Central memory CD4-positive, alpha-beta T cell (primary cell): ENCODE measurements at regions not wholly inside any gene's neighbourhood (a gene's known extent, or its start where the extent isn't known, plus 50 kb on each side); places are given as distances from the start of the nearest gene placed in this dataset.

Source experiments
- DNase-seq: peaks from one replicate; pipeline ENCODE4 v3.0.0; 2022

DNA sequence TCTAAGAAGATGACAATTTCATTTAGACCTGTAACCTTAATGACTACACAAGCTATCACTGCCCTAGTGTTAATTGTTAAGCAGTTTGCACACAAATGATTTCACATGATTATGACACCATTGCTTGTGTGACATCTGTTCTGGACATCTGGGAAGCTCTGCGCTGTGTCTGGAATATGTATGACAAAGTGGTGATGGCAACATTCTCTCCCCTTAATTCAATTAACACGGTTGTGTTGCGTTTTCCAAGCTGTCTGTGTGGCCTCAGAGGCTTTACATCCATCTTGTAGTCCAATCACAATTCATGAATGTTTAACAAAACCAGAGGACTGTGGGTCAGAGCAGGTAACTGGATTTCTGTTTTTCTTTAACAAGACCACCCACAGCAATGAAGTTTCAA, 204.4 kb downstream of the COG6 start:
- DNase-seq, result no peak

DNA sequence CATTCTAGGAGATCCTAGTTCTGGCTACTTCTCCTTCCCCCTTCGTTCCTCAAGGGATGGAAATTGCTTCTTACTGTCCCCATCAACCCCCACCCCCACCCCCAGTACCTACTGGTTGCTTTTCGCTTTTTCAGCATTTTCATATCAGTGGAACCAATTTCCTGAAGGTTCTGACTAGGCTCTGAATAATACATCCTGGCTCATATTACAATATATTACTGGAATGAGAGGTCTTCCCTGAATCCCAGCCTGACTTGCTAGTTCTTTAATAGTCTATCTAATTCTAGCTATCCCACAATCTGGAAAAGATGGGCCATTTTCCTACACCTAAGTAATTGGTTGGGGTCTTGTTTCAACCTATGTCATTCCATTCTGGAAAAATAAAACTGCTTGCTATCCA, 207.4 kb downstream of the COG6 start:
- DNase-seq, result no peak

DNA sequence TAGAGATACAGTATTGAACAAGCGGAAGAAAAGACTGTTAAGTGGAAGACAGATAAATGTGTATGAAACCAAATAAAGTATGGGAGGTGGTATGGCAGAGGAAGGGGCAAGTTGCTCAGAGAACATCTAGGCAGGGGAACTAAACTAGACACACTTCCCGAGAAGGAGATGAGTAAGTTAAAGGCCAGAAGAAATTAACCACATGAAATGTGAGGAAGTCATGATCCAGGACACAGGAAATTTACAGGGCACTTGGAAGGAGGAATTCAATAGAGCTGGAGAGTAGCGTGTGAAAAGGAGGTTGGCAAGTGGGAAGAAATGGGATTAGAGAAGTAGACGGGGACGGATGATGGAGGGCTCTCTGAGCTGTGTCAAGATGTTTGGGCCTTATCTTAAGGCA, 208.8 kb downstream of the COG6 start:
- no peak for DNase-seq

DNA sequence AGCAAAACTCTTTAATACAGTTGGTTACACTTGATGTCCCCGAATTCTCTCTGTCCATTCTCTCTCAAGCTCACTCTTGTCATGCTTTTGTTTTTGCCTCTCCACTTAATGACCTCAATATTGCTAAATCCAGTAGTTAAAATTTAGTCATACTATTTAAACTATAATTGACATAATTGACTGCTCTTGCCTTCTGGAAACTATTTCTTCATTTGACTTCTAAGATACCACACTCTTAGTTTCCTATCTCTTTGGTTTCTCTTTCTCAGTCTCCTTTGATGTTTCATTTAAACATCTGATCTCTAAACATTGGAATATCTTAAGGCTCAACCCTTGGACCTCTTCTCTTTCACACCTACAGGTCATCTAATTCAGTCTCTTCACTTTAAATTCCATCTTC, 211.3 kb downstream of the COG6 start:
- no peak for DNase-seq

DNA sequence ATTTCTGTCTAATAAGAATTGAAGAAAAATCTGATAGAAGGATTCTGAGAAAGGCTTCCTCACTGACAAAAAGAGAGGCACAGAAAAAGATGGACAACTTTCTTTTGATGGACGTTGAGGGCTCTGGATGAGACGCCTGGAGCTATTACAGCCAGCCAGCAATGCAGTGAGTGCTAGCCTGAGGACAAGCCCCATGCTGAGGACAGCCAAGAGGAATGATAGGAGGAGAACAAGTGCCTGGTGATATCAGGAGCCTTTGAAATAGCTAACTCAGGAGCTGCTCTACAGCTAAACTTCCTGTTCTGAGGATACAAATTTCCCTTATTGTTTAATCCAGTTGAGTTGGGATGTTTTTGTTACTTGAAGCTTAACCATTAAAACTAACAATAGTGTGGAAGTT, 212.3 kb downstream of the COG6 start:
- no peak for DNase-seq

DNA sequence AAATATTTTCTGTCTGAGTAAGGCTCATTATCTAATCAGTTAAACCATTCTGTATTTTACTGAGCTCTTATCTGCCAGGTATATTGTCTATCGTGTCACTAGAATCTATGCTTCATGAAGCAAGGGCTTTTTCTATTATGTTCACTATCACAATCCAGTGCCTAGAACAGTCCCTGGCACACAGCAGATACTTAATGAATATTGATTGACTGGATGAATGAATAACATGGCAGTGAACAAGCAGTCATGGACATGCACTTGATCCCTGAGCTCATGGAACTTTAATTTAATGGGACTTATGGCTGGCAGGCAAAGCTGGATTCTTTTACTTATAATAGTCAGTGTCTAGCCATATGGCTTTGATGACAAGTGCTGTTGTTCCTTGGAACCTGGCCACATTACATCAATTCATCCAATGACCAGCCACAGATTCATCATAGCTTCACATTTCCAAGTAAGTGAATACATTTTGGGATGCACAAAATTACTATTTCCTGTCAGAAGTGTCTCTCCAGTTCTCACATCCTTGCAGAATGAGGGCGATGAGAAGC, 214.8 kb downstream of the COG6 start:
- no peak for DNase-seq

DNA sequence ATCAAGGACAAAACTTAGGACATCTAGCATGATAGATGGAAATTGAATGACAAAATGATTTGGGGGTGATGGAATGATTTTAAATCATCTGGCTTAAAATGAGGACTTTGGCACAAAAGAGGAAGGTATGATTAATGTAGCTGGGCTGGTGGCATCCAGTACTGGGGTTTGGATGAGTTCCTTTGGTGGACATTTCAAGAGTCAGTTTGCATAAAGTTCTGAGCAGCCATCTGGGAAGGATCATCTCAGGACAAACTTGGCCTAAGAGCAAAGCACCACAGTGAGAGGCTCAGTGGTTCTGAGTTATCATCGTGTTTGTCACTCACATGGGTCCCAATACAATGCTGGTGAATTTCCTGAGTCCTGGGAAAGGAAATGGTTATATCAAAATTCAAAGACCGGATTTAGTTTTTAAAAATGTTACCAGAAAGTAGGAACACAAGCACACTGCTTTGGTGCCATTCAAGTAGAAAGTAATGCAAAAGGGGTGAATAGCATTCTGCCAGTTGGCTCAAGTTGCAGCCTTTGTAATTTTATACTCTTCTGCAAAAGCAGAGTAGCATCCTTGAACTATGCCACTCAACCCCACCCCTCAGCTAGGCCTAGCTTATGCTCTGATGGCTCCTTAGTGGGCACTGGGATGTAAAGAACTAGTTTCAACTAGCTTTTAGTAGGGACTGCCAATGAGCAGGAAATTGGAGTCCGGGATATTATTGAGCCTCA, 219.0 kb downstream of the COG6 start:
- no peak for DNase-seq

DNA sequence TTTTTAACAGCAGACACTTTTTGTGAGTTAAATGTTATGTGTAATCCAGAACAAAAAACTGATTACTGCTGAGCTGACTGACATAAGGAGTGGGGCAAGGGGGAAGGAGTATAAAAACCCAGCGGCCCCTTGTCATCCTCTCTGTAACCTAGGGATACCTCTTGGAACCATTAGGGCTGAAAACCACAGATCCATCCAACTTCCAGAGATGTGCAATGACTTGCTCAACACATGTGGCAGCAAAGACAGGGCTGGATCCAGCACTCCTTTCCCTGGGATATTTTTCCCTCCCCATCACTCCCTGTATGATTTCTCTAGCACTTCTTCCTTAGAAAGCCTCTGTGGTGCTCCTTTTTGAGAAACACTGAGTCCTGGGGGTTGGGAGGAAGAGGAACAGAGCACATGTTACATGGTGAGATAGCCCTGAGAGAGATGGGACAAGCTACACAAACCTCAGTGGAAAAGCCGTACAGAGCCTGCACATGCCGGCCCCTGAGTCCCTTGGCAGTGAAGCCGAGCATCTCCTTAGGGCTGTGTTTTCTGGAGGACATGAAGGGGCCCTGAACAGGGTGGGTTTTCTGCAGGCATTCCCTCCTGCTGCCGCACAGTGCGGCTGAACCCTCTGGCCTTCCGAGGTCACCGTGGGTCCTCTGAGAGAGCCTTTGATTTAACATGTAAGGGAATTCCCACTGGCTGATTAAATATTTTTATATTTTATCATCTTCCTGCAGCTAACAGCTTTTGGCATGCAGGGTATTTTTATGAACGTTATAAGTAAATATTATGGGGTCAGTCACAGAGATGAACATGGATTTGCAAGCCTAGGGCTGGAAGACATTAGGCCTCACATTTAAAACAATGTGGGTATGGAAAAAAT, 219.9 kb downstream of the COG6 start:
- DNase-seq, result no peak

DNA sequence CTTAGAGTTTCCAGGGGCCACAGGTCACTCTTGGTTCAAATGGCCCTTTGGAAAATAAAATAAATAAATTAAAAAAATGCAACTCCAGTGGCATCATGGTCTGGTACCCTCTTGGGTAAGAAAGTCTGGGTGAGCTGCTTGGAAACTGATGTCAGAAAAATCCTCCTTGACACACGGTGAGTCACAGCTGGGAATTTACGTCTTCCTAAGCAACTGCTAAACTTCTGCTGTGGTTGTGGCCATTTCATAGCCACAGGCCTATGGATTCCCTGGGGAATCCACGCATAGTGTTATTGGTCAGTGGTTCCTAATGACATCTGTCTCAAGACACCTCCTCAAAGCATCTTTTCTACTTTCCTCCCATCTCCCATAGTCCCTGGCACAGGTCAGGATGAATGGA, 220.8 kb downstream of the COG6 start:
- DNase-seq, result no peak

DNA sequence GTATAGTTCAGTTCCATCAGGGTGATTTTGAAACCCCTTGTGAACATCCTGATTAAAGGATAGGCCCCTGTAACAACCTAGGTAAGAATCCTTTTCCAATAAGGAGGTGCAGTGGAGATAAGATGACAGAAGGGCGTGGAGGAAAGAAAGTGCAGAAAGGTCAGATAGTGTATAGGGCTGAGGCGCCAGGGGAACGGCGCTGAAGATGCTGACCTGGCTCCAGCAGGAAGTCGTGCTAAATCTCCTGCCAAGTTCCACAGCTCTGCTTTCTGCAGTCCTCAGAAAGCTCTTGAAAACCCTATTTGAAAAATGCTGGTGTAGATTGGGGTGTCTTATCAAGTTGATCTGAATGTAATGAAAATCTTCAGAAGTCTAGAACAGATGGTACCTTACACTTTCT, 221.7 kb downstream of the COG6 start:
- no peak for DNase-seq

DNA sequence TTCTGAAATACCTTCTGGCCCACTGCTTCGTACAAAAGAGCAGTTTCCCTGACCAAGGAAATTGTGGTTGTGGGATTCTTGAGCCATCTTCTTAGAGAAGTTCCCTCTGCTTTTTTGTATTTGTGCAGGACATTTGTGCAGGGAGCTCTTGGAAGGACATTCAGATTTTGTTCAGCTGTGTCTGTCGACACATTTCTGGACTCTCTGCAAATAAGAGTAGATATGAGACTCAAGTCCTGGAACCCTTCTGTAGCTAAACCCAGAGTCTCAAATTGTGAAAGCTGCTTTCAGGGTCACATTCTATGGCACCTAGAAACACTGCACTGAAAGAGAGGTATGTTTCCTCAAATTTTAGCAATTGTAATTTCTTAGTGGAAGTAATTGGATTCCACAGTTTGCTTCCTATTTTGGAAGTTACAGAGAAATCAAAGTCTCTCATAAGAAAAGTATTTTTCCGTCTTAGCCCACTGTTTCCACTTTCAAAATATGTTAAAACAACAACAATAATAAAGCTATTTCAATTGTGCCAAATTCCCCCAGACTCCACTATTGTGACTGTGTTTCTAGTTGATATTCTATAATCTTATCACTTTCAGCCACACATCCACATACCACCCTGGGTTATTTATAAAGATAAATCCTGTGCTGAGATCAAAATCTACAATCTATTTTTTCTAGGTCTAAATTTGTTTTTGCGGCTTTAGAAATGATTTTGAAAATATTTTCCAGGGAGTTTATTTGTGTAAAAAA, 224.0 kb downstream of the COG6 start:
- no peak for DNase-seq

DNA sequence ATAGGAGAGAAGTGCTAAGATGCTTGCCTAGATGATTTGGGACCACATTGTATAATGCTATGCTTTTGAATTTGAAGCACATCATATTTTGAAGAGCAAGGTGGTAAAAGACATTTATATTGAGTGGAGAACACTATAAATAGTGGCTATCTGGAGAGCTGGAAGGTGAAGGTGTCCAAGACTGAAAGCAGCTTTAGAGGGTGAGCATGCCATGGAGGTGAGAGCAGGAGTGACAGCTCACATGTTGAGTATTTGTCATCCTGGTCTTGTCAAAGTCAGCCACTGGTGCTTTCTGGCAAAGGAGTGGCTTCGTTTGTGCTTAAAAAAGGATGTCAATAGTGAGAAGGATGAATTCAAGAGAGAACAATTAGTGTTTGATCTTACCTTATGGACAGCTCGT, 225.9 kb downstream of the COG6 start:
- DNase-seq, result no peak

DNA sequence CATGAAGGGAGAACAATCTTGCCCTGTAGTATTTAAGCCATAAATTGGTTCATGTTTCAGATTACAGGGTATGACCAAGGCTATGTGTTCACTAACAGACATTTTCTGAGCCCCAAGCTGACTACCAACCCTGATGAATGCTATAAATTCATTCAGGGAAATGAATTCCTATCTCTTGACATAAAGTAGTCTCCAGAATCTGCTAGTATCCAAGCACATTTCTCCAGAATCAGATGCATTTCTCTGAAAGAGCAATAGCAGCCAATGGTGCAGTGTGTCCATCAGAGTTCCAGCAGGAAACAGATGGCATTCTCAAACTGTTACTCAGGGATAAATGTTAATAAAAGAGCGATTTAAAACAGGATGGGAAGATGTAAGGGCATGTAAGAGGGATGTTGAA, 226.4 kb downstream of the COG6 start:
- no peak for DNase-seq

DNA sequence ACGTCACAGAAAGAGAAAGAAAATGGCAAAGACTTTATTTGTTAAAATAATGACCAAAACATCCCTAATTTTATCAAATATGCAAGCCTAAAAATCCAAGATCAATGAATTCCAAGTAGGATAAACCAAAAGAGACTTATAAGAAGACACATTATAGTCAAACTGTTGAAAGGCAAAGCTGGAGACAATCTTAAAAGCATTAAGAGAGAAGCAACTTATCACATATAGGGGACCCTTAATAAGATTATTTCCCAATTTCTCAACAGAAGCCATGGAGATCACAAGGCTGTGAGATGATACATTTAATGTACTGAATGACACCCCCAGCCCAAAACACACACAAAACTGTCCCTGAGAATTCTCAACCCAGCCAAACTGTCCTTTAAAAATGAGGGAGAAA, 228.7 kb downstream of the COG6 start:
- no peak for DNase-seq

DNA sequence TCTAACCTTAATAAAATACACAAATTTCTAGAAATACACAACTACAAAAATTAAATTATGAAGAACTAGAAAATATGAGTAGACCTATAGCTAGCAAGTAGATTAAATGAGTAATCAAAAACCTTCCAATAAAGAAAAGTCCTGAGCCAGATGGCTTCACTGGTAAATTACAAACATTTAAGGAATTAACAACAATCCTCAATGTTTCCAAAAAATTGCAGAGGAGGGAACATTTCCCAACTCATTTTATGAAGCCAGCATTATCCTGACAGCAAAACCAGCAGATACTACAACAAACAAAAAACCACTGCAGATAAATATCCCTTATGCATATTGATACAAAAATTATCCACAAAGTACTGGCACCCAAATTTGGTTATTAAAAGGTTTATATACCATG, 230.9 kb downstream of the COG6 start:
- no peak for DNase-seq

DNA sequence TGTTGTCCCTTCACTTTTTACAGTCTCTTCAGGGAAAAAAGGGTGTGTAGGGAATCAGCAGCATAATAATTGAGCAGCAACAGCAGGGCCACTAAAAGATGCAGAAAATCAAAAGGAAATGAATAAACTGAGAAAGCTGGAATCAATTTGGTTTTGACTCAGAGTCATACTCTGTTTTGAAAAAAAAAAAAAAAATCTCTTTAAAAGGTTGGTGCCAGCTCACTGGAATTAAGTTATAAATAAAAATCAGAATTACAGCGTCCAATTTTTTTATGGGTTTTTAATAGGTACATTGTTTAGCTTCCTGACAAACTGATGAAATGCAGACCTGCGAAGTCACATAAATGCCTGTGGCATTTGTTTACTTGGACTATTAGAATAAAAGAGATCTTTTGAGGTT, 231.9 kb downstream of the COG6 start:
- no peak for DNase-seq

DNA sequence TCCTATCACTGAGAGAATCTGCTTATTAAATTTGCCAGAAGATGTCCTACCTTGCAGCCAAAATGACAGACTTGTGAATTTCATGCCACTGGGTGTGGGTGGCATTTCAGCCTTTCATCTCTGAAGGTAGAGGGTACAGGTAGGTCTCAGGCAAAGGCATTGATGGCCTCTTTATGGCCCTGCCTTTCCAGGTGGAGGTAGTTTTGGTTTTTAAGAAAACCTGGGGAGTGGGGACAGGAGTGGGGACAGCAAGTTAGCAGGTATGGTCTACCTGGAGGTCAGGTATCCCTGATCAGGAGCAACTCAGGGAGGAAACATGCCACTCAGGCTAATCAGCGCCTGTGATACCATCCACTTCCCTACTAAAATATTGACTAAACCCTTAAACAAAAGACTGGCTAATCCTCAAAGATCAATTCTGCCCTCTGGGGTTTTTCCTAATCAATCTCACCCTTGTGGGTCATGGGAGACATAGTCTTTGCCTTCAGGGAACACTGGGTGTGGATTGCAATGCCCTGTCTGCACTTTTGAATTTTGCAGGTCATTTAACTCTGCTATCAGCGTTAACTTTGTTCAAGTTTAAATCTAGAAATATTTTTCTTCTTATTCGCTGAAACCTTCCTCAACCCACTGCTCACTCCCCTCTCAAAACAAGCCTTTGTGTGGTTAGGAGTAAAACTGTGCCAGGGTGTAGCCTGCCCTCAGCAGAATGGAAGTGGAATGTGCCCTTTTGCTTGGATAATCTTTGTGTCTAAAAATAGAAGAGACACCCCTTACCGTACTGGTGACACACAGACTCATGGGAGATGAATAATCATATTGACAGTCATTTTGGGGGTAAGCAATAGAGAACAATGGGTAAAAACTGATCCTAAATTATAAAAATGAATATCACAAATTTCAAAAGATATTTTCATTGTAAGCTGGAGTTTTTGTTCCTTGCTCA, 233.7 kb downstream of the COG6 start:
- no peak for DNase-seq

DNA sequence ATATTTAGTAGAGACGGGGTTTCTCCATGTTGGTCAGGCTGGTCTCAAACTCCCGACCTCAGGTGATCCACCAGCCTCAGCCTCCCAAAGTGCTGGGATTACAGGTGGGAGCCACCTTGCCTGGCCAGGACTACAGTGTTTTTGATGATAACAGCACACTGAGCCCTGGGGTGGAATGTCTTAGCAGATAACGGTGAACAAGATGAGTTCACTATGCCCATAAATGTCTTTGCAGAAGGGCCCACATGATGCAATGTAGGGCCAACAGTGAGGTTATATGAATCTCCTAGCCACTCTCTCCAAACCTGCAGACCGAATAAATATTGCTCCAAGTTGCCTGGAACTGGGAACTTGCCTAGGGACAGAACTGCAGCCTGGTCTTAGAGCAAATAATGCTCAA, 235.1 kb downstream of the COG6 start:
- no peak for DNase-seq

DNA sequence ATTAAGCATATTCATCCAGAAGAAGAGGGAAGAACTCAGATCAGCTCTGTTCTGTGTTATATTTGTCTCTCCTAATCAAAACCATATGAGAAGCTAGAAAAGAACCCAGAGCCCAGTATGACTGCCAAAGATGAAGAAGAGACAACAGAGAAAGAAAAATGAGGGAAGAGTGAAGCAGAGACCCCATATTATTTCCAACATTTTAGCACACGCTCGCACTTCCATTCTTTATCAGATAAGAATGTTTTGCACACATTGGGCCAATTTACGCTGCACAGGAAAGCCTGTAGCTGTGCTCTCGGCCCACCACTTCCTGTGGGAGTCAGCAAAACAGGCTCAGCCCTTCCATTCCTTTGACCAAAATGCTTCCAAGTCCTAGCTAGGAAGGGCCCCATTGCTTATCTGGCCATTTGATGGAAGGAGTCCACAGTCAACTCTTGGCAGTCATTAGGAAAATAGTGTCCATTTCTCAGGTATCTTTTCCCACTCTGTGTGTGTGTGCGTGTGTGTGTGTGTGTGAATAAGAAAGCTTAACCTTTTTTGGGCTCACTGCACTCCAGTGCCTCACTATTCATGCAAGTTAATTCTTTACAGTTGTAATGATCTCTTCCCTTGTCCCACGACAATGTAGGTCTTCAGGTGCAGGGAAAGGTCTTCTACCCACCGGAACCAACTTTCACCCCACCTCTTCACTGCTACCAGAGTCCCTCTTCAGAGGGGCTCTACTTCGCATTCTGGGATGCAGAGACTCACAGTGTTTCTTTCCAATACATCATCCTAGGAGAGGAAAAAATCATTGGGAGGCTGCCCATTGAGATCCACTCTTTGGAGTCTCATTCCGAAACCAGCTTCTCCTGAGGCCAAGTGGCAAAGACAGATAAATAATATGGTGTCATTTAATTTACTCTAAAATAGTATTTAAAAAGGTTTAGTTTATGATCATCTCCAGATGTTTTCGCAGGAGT, 237.5 kb downstream of the COG6 start:
- peak; percentile 13 for DNase-seq

DNA sequence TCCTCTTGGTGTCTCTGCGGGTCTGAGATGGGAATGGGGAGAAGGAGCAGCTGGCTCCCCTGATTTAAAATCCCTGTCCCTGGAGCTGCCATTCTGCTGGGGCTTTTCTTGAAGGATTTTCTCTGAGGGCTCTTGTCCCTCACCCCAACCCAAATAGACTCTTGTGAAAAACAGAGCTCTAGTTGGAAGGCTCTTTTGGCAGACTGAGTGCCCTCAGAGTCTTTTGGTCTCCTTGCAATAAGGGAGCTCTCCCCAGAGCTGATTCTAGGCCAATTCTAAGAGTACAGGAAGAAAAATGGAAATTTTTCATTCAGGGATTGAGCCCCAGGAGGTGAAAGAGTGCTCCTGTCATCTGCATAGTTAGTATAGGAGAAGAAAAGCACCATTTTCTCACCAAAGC, 238.3 kb downstream of the COG6 start:
- no peak for DNase-seq

DNA sequence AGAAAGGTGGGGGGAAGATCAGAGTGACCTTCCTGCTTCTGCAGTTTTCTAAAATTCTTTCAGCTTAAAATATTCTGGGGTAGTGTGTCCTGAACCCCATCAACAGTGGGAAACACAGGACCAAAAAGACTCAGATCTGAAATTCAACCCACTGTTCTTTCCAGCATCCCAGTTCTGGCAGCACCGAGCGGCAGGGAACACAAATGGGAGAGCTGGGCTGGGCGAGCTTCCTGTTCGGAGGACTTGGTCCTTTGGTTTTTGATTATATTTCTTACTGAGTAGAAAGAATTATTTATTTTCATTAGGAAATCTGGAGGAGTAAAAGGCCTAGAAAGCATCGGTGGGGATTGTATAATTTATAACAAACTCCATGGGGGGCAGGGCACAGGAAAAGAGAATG, 239.1 kb downstream of the COG6 start:
- no peak for DNase-seq
